IMR-90 (cell line): ENCODE measurements at regions not wholly inside any gene's neighbourhood (a gene's known extent, or its start where the extent isn't known, plus 50 kb on each side); places are given as distances from the start of the nearest gene placed in this dataset.

ENCODE experiments used
- ATAC-seq: fragments of 200-7000 bp; cut with Tn5 transposase; 2 replicates; pipeline ENCODE4 v1.9.1; 2020; ENCODE audit warnings: low read depth, mild to moderate bottlenecking, moderate library complexity
- BruUV-seq: library from RNA; stranded (reverse); fragments of 400-500 nt; replicated peaks from 2 replicates; lab custom pipeline; 2021; lab: Mats Ljungman, UMichigan
- CTCF ChIA-PET: fragments of 300-600 bp; formaldehyde crosslinking; extraction: SDS; loops from one replicate; lab custom pipeline; 2021; ENCODE audit warnings: antibody characterized with exemption; lab: Yijun Ruan, JAX
- POLR2A ChIA-PET: fragments of 300-600 bp; sonication (Branson Sonifier 250); formaldehyde crosslinking; loops from one replicate; lab custom pipeline; 2022; ENCODE audit warnings: antibody characterized with exemption; ENCODE audit not compliant: unreplicated experiment; lab: Charles Lee
- DNase-seq: peaks from one replicate; pipeline ENCODE4 v3.0.0; 2013
- H2AFZ ChIP-seq: replicated peaks from 2 replicates; pipeline ENCODE3; 2013; ENCODE audit warnings: low read length, mild to moderate bottlenecking; ENCODE audit not compliant: poor library complexity
- H2AK5ac ChIP-seq: 2 replicates; pipeline ENCODE4 v1.6.1; 2013; ENCODE audit warnings: low read depth, low read length, inconsistent platforms
- H2AK9ac ChIP-seq: replicated peaks from 2 replicates; pipeline ENCODE3; 2013; ENCODE audit warnings: mild to moderate bottlenecking, low read depth, low read length, moderate library complexity; ENCODE audit not compliant: poor library complexity
- H2BK120ac ChIP-seq: 2 replicates; pipeline ENCODE4 v1.6.1; 2013; ENCODE audit warnings: low read depth, low read length, inconsistent platforms
- H2BK15ac ChIP-seq: 3 replicates; pipeline ENCODE4 v1.6.1; 2013; ENCODE audit warnings: low read depth, low read length, inconsistent platforms
- H2BK20ac ChIP-seq: 2 replicates; pipeline ENCODE4 v1.6.1; 2013; ENCODE audit warnings: low read depth, mild to moderate bottlenecking, inconsistent platforms, low read length, moderate library complexity
- H2BK5ac ChIP-seq: 2 replicates; pipeline ENCODE4 v1.6.1; 2013; ENCODE audit warnings: mild to moderate bottlenecking, low read depth, low read length, inconsistent platforms; ENCODE audit not compliant: poor library complexity, severe bottlenecking
- H3K14ac ChIP-seq: replicated peaks from 2 replicates; pipeline ENCODE4 v1.6.1; 2013; ENCODE audit warnings: low read depth, low read length, inconsistent platforms
- H3K18ac ChIP-seq: 2 replicates; pipeline ENCODE4 v1.6.1; 2013; ENCODE audit warnings: low read depth, low read length, control low read depth
- H3K23ac ChIP-seq: 2 replicates; pipeline ENCODE4 v1.6.1; 2013; ENCODE audit warnings: low read depth, low read length, inconsistent platforms
- H3K27ac ChIP-seq: 2 replicates; pipeline ENCODE4 v1.5.1; 2013; ENCODE audit warnings: mild to moderate bottlenecking, control low read depth, low read length; ENCODE audit not compliant: insufficient read depth
- H3K27me3 ChIP-seq: 2 replicates; pipeline ENCODE4 v1.6.1; 2013; ENCODE audit warnings: low read length; ENCODE audit not compliant: control insufficient read depth, insufficient read depth
- H3K36me3 ChIP-seq: 2 replicates; pipeline ENCODE4 v1.6.1; 2013; ENCODE audit warnings: low read length, mixed read lengths; ENCODE audit not compliant: control insufficient read depth, insufficient read depth
- H3K4ac ChIP-seq: 2 replicates; pipeline ENCODE4 v1.6.1; 2013; ENCODE audit warnings: low read depth, low read length, inconsistent platforms
- H3K4me1 ChIP-seq: 2 replicates; pipeline ENCODE4 v1.6.1; 2013; ENCODE audit warnings: low read length, mixed read lengths; ENCODE audit not compliant: control insufficient read depth, insufficient read depth
- H3K4me2 ChIP-seq: 2 replicates; pipeline ENCODE4 v1.6.1; 2013; ENCODE audit warnings: low read depth, mild to moderate bottlenecking, control low read depth, low read length, moderate library complexity
- H3K4me3 ChIP-seq: 2 replicates; pipeline ENCODE4 v1.5.1; 2013; ENCODE audit warnings: low read depth, mild to moderate bottlenecking, control low read depth, low read length, moderate library complexity; ENCODE audit not compliant: insufficient read depth
- H3K56ac ChIP-seq: 2 replicates; pipeline ENCODE4 v1.6.1; 2013; ENCODE audit warnings: low read length, inconsistent platforms; ENCODE audit not compliant: insufficient read depth; ENCODE audit errors: extremely low read depth
- H3K79me1 ChIP-seq, 2 experiments: 2 replicates each; pipeline ENCODE4 v1.6.1; 2013; ENCODE audit warnings: low read length in 2 of 2, inconsistent platforms in 1 of 2, low read depth in 1 of 2
- H3K9ac ChIP-seq: 2 replicates; pipeline ENCODE4 v1.6.1; 2013; ENCODE audit warnings: low read depth, low read length, control low read depth
- H3K9me1 ChIP-seq: 2 replicates; pipeline ENCODE4 v1.6.1; 2013; ENCODE audit warnings: low read length, inconsistent platforms; ENCODE audit not compliant: insufficient read depth
- H3K9me3 ChIP-seq: 2 replicates; pipeline ENCODE4 v1.6.1; 2013; ENCODE audit warnings: low read length; ENCODE audit not compliant: control insufficient read depth, insufficient read depth
- H4K20me1 ChIP-seq: 2 replicates; pipeline ENCODE4 v1.6.1; 2013; ENCODE audit warnings: low read length, inconsistent platforms; ENCODE audit not compliant: insufficient read depth
- H4K5ac ChIP-seq: 2 replicates; pipeline ENCODE4 v1.6.1; 2013; ENCODE audit warnings: mild to moderate bottlenecking, low read depth, low read length, control low read depth
- H4K8ac ChIP-seq, 2 experiments: 2 replicates each; pipeline ENCODE4 v1.6.1; 2013; ENCODE audit warnings: low read depth in 2 of 2, low read length in 2 of 2, control low read depth in 1 of 2, inconsistent platforms in 1 of 2
- H4K91ac ChIP-seq: 2 replicates; pipeline ENCODE4 v1.6.1; 2013; ENCODE audit warnings: low read depth, low read length, inconsistent platforms; ENCODE audit not compliant: insufficient read depth
- MAZ ChIP-seq: IDR thresholded peaks from 2 replicates; pipeline ENCODE4 v1.6.1; 2012; ENCODE audit warnings: low read depth, mild to moderate bottlenecking, low read length, improper control_type of control experiment, moderate library complexity, borderline replicate concordance
- RAD21 ChIP-seq: IDR thresholded peaks from 2 replicates; pipeline ENCODE4 v1.6.1; 2012; ENCODE audit warnings: low read length, improper control_type of control experiment
- WGBS, 2 experiments: methylation state at CpG; one replicate each; pipeline versions ENCODE4 v1.1.5 to v1.1.7; 2013; ENCODE audit warnings: missing lambda C conversion rate in 2 of 2; ENCODE audit not compliant: insufficient read length in 1 of 2; ENCODE audit errors: extremely low coverage in 2 of 2; 5-methylcytosine and 5-hydroxymethylcytosine counted together
- dilution Hi-C: fragments of 300-500 bp; cut with HindIII; formaldehyde crosslinking; loops from one replicate; pipeline ENCODE4 v1.14.3; 2018; ENCODE audit warnings: low sequenced_read_pairs; ENCODE audit not compliant: unreplicated experiment
- in situ Hi-C: fragments of 300-500 bp; cut with MboI; formaldehyde crosslinking; loops from 3 replicates; pipeline ENCODE4 v1.14.3; 2019; ENCODE audit warnings: low sequenced_read_pairs, inconsistent platforms, mixed read lengths
- intact Hi-C: fragments of 100-400 bp; cut with micrococcal nuclease; formaldehyde crosslinking; loops from 2 replicates; pipeline ENCODE4 v1.10.0; 2022
- TF ChIP-seq, protein P1 (sequence below): conservative IDR thresholded peaks from 2 replicates; pipeline ENCODE4 v1.5.1; 2012; ENCODE audit warnings: mild to moderate bottlenecking, low read depth, low read length, improper control_type of control experiment

- ChIA-PET POLR2A (no interaction called here), CTCF (no interaction called here)
- no peak overlapping the region for H4K8ac ChIP-seq
- peak; percentile 49; the same call in 1 of the 2 replicates for ATAC-seq
- no peak overlapping the region for H4K91ac ChIP-seq
- H3K9me1 ChIP-seq = no peaks in the 10 kb centered on the region
- H2AFZ ChIP-seq = no peak overlapping the region
- H3K9ac ChIP-seq = no peak overlapping the region
- H2BK15ac ChIP-seq = no peak overlapping the region
- no peaks in the 10 kb centered on the region for H4K20me1 ChIP-seq
- no peak overlapping the region for H2BK20ac ChIP-seq
- no peak overlapping the region for H3K14ac ChIP-seq
- no peaks in the 10 kb centered on the region for H3K9me3 ChIP-seq
- DNase-seq = peak; percentile 1
- no TSS peak for BruUV-seq
- in situ Hi-C loops (no loop called here), intact Hi-C loops (loop anchor here (10.0 kb wide), 1 partner anchor 772 kb away; the partner anchor contains the start of gene PTBP2), dilution Hi-C loops (no loop called here)
- H2BK120ac ChIP-seq = no peak overlapping the region
- no peak overlapping the region for H4K5ac ChIP-seq
- no peak overlapping the region for H3K27ac ChIP-seq
- no peaks in the 10 kb centered on the region for H3K4me1 ChIP-seq
- H3K36me3 ChIP-seq = no peaks in the 10 kb centered on the region
- no peak overlapping the region for H2AK5ac ChIP-seq
- no peak overlapping the region for H2AK9ac ChIP-seq
- H2BK5ac ChIP-seq = no peak overlapping the region
- H3K18ac ChIP-seq = no peak overlapping the region
- no CpG with 5 or more reads among the region's 4 CpGs for WGBS, 2 experiments
- H3K27me3 ChIP-seq = no peaks in the 10 kb centered on the region
- no peak overlapping the region for H3K4me2 ChIP-seq
- TF ChIP-seq MAZ (no peak), RAD21 (peak; percentile 7; the same call in 1 of the 2 replicates)
- TF ChIP-seq, protein P1, sequence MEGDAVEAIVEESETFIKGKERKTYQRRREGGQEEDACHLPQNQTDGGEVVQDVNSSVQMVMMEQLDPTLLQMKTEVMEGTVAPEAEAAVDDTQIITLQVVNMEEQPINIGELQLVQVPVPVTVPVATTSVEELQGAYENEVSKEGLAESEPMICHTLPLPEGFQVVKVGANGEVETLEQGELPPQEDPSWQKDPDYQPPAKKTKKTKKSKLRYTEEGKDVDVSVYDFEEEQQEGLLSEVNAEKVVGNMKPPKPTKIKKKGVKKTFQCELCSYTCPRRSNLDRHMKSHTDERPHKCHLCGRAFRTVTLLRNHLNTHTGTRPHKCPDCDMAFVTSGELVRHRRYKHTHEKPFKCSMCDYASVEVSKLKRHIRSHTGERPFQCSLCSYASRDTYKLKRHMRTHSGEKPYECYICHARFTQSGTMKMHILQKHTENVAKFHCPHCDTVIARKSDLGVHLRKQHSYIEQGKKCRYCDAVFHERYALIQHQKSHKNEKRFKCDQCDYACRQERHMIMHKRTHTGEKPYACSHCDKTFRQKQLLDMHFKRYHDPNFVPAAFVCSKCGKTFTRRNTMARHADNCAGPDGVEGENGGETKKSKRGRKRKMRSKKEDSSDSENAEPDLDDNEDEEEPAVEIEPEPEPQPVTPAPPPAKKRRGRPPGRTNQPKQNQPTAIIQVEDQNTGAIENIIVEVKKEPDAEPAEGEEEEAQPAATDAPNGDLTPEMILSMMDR = 0 out of 2 replicates have a peak, but pooled peaks have one; percentile 10
- no peak overlapping the region for H3K4ac ChIP-seq
- H3K4me3 ChIP-seq = no peak overlapping the region
- H3K23ac ChIP-seq = no peak overlapping the region
- H3K56ac ChIP-seq = no peak overlapping the region
- no peaks in the 10 kb centered on the region for H3K79me1 ChIP-seq
These were observed 719.0 kb downstream of the RWDD3 start for GRCh38 chr1:95953015-95953414.
